ENCODE measurements at regions not wholly inside any gene's neighbourhood (a gene's known extent, or its start where the extent isn't known, plus 50 kb on each side); places are given as distances from the start of the nearest gene placed in this dataset.

DNA sequence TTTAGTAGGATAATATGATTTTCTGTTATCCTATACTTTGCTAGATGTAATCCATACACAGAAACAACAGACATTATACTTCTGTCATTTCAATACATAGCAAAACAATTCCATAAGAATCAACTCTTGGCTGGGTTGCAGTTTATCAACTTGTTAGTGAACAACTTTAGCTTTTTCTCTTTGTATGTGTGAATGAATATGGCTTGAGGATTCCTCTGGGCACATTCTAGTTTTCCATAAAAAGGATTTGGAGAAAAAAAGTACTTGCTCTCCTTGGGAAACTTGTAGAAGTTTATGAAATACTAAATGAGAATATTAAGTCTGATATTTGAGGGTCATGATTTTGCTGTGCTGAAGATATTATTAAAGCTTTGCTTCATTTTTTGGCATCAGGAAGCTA, 210.7 kb upstream of the GIMD1 start:
- TF ChIP-seq SUZ12 (IDR thresholded peaks at IDR 0.05): no peak
- TF ChIP-seq ELF4 (IDR thresholded peaks at IDR 0.05): no peak
- TF ChIP-seq L3MBTL2 (conservative IDR thresholded peaks at IDR 0.05): no peak
- TF ChIP-seq BHLHE40 (IDR thresholded peaks at IDR 0.05; ENCODE audit: borderline replicate concordance): no peak
- TF ChIP-seq TARDBP (IDR thresholded peaks at IDR 0.05): no peak
